H1 (cell line): ENCODE measurements at regions not wholly inside any gene's neighbourhood (a gene's known extent, or its start where the extent isn't known, plus 50 kb on each side); places are given as distances from the start of the nearest gene placed in this dataset.

ENCODE experiments used
- CHD7 ChIP-seq: fragments of 300-600 bp; sonication (generic); IDR thresholded peaks from 2 replicates; pipeline ENCODE4 v1.7.1; 2012; ENCODE audit warnings: low read length, moderate library complexity, mild to moderate bottlenecking, inconsistent platforms; ENCODE audit not compliant: insufficient replicate concordance

GRCh38 chr18:985212-985661, 80.6 kb downstream of the ADCYAP1 start (continued):
- TF ChIP-seq CHD7, result peak; percentile 28
